ENCODE measurements at regions not wholly inside any gene's neighbourhood (a gene's known extent, or its start where the extent isn't known, plus 50 kb on each side); places are given as distances from the start of the nearest gene placed in this dataset.

GRCh38 chr15:46955576-46955975, 761.7 kb upstream of the SEMA6D start:
- ATAC-seq (no peak), DNase-seq (ENCODE audit: low read depth, low spot score) (no peak)
- Histone ChIP-seq H3K27ac (ENCODE audit: low read depth, low read length) (no peak overlapping the region), H3K9me3 (ENCODE audit: control insufficient read depth in 1 of 2, insufficient read depth in 1 of 2, low read depth in 1 of 2, low read length in 2 of 2) (peaks cover 15 to 25% of the 10 kb centered on the region in 2 experiments; a peak in 3 of 4 replicates), H2AFZ (ENCODE audit: low read depth, low read length, poor library complexity, severe bottlenecking) (no peak overlapping the region), H3K9me2 (ENCODE audit: insufficient read depth) (no peaks in the 10 kb centered on the region), H3K4me2 (ENCODE audit: low read length) (no peak overlapping the region), H3K36me3 (ENCODE audit: control insufficient read depth in 1 of 2, insufficient read depth in 2 of 2, low read length in 2 of 2) (no peaks in the 10 kb centered on the region; a peak in 1 of 4 replicates), H3K79me2 (ENCODE audit: insufficient read depth, low read length) (no peaks in the 10 kb centered on the region), H4K20me1 (ENCODE audit: insufficient read depth) (no peaks in the 10 kb centered on the region), H3K9ac (ENCODE audit: low read length) (no peak overlapping the region), H3K4me1 (ENCODE audit: control insufficient read depth in 1 of 2, insufficient read depth in 2 of 2, low read length in 2 of 2) (no peaks in the 10 kb centered on the region), H3K27me3 (ENCODE audit: insufficient read depth, low read length) (no peaks in the 10 kb centered on the region), H3K4me3 (replicated peaks in 1 of 2; ENCODE audit: low read depth in 1 of 2, low read length in 2 of 2) (no peak overlapping the region)
- RAD21 ChIA-PET (ENCODE audit: low non-redundant PET in 1 of 2, low total read pairs in 2 of 2, uncharacterized antibody in 2 of 2, unreplicated experiment in 2 of 2), result no interaction called here
- CTCF ChIA-PET, result no interaction called here
- no TSS peak for BruUV-seq (replicated peaks)
- intact Hi-C loops (cut with micrococcal nuclease), result no loop called here
- POLR2A ChIA-PET, result no interaction called here
- TF ChIP-seq ZBTB33 (IDR thresholded peaks at IDR 0.05; ENCODE audit: extremely low read depth, insufficient replicate concordance, low read length) (no peak), ZNF274 (IDR thresholded peaks at IDR 0.05; ENCODE audit: low read depth, low read length) (no peak), ELF1 (IDR thresholded peaks at IDR 0.05; ENCODE audit: borderline replicate concordance, low read depth) (no peak), RAD21 (IDR thresholded peaks at IDR 0.05; ENCODE audit: low read depth) (no peak), CTCF (IDR thresholded peaks at IDR 0.05 in 2 of 3, conservative IDR thresholded peaks at IDR 0.05 in 1 of 3; ENCODE audit: borderline replicate concordance in 1 of 3, insufficient read depth in 1 of 3, low read depth in 2 of 3, low read length in 2 of 3) (no peak), SIN3A (IDR thresholded peaks at IDR 0.05; ENCODE audit: low read depth) (no peak), EZH2phosphoT487 (IDR thresholded peaks at IDR 0.05; ENCODE audit: borderline replicate concordance) (no peak), JUND (IDR thresholded peaks at IDR 0.05) (no peak), EZH2 (IDR thresholded peaks at IDR 0.05) (no peak), TCF7L2 (IDR thresholded peaks at IDR 0.05; ENCODE audit: borderline replicate concordance, extremely low read depth, insufficient read depth, insufficient read length) (no peak), EGR1 (IDR thresholded peaks at IDR 0.05; ENCODE audit: low read depth) (no peak), FOSL1 (IDR thresholded peaks at IDR 0.05; ENCODE audit: low read depth) (no peak), ZFX (IDR thresholded peaks at IDR 0.05) (no peak), ATF3 (IDR thresholded peaks at IDR 0.05) (no peak), YY1 (IDR thresholded peaks at IDR 0.05; ENCODE audit: extremely low read depth, insufficient replicate concordance, low read depth, low read length) (no peak), CBX3 (IDR thresholded peaks at IDR 0.05; ENCODE audit: low read depth) (no peak), SRF (IDR thresholded peaks at IDR 0.05; ENCODE audit: low read depth) (no peak)

Measured in HCT116 (cell line).